AG09319 (cell line): ENCODE measurements at regions not wholly inside any gene's neighbourhood (a gene's known extent, or its start where the extent isn't known, plus 50 kb on each side); places are given as distances from the start of the nearest gene placed in this dataset.

Experiments used
- DNase-seq: peaks from one replicate; pipeline ENCODE4 v3.0.0-alpha.2; 2010; ENCODE audit warnings: low read depth; ENCODE audit errors: extremely low read depth
- TF ChIP-seq, protein P1 (sequence below): IDR thresholded peaks from 2 replicates; pipeline ENCODE4 v1.5.1; 2011; ENCODE audit warnings: low read depth, mild to moderate bottlenecking, inconsistent platforms, low read length, moderate library complexity

DNA sequence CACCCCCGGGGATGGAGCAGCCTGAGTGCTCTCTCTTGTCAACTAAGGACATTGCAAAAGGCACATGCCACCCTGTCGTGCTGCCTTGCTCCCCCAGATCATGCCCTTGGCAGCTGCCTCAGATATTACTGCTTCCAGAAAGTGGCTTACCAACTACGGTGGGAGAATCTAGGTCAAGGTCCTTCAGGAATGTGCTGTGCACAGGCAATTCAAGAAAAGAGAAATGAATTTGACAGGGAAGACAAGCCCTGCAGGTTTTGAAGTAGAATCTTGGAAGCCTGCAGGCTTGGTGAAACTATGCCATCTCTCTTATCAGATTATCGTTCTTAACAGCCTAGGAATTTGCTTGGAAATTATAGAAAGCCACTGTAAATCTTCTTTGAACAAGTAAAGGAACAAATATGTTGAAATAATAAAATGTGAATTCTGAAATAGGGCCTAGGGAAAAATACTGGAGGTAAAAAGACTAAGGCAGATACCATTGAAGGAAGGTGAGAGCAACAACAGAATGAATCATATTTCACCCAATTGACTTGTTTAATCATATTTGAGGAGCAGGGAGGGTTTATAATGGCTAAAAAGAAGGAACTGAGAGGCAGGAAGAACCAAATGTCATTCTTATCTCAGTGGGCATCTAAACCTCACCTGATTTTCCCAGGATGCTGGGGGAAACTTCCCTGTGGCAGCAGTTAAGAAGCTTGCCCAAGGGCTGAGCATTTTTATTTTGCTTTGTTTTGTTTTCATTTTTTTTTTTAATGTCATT lies 94.0 kb upstream of the GLS start:
- no peak for DNase-seq
- TF ChIP-seq, protein P1, sequence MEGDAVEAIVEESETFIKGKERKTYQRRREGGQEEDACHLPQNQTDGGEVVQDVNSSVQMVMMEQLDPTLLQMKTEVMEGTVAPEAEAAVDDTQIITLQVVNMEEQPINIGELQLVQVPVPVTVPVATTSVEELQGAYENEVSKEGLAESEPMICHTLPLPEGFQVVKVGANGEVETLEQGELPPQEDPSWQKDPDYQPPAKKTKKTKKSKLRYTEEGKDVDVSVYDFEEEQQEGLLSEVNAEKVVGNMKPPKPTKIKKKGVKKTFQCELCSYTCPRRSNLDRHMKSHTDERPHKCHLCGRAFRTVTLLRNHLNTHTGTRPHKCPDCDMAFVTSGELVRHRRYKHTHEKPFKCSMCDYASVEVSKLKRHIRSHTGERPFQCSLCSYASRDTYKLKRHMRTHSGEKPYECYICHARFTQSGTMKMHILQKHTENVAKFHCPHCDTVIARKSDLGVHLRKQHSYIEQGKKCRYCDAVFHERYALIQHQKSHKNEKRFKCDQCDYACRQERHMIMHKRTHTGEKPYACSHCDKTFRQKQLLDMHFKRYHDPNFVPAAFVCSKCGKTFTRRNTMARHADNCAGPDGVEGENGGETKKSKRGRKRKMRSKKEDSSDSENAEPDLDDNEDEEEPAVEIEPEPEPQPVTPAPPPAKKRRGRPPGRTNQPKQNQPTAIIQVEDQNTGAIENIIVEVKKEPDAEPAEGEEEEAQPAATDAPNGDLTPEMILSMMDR = no peak

DNA sequence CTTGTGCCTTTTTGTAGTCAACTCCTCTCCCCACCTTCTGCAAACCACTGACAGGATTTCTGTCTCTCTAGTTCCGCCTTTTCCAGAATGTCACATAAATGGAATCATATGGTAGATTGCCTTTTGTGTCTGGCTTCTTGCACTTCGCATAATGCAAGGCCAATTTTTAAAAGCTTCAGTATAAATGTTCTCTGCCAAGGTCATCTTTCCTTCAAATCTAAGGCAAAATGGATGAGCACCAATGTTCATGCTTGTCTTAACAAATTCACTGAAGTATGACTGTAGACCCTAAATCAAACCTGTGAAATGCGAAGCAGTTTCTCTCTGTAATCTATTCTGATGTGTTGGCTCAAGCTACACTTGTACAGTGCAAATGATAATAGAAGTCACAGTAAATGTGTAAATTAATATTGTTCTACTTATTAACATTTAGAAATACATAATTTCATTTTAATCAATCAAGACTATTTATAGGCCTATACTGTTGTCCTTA lies 92.8 kb upstream of the GLS start:
- TF ChIP-seq, protein P1 = no peak
- no peak for DNase-seq

DNA sequence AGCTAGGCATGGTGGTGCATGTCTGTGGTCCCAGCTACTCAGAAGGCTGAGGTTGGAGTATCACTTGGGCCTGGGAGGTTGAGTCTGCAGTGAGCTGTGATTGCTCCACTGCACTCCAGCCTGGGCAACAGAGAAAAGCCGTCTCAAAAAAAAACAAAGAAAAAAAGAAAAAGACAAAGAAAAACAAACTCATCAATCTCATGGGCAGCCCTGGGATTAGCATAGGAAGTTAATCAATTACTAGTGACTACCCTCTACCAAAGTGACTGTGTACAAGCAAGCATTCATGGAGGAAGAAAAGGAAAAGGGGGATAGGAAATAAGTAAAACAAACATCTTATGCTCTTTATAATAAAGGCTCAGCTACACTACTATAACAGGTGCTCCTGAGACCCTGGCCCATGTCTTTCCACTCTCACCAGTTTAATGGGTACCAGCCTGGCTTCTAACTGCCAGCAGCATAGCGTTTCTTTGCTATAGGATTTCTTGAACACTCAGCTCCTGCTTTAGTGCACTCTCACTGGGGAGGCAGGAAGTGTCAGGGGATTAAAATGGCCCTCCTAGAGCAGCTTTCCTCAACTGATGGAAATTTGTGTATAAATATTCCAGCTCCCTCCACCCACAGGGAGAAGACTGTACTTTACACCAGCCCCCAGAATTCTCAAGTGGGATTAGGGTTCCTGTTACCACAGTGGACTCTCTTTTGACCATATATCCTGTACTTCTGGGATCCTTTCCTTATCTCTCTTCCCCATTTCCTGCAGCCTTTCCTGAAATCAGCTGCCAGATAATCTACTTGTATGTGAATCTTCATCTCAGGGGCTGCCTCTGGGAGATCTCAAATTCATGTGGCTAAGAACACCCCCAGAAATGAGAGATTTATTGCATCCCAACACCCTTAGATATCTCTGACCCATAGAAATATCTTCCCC lies 91.3 kb upstream of the GLS start:
- no peak for DNase-seq

DNA sequence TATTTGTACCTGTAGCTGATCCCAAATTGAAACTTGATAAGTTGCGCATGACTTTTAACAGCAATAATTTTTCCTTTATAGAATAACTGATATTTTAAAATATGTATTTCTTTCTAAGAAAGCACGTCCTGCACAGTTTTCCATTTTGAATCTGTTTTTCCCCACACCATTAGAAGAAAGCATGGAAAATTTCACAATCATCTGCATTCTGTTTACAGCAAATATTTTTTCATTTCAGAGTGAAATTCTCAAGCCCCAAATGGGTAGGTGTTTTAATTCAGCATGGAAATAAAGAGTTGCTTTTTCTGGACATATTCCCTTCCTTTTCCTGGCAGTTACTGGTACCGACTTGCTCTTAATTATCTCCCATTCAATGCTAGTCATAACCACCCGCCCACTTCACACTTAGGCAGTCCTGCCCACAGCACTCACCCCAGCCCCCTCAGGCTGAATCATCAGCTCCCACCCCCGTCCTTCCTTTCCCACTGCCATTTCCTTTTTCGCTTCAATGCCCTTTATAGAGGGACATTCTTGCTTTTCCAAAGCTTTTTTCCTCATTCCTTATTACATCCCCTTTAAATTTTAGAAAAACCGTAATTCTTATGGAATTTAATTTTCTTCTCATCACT lies 89.2 kb upstream of the GLS start:
- no peak for DNase-seq
- TF ChIP-seq, protein P1 = no peak

More for the DNA sequence above, 91.3 kb upstream of the GLS start:
- TF ChIP-seq, protein P1 = no peak

DNA sequence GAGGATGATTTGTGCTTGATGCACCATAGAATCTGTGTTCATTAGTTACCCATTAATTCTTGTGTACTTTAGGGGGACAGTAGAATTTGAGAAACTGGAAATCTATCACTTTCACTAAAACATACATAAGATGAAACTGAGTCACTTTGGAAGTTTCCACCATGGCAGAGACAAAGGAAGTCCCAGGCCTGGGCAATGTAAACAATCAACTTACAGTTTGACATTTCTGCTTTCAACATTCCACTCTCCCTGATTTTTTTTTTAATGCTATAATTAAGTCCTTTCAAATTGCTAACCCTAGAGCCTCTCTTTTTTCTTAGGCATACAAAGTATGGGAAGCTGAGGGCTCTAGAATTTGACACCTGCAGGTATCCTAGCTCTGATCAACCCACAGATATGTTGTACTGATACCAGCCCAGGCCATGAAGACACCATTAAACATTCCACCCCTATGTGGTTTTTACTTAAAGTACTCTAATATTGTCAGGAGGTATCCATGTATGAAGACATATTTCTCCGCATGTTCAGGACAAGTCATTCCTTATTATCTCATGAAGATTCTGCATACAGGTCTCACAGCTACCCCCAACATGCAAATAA lies 88.5 kb upstream of the GLS start:
- no peak for DNase-seq
- TF ChIP-seq, protein P1 = no peak

DNA sequence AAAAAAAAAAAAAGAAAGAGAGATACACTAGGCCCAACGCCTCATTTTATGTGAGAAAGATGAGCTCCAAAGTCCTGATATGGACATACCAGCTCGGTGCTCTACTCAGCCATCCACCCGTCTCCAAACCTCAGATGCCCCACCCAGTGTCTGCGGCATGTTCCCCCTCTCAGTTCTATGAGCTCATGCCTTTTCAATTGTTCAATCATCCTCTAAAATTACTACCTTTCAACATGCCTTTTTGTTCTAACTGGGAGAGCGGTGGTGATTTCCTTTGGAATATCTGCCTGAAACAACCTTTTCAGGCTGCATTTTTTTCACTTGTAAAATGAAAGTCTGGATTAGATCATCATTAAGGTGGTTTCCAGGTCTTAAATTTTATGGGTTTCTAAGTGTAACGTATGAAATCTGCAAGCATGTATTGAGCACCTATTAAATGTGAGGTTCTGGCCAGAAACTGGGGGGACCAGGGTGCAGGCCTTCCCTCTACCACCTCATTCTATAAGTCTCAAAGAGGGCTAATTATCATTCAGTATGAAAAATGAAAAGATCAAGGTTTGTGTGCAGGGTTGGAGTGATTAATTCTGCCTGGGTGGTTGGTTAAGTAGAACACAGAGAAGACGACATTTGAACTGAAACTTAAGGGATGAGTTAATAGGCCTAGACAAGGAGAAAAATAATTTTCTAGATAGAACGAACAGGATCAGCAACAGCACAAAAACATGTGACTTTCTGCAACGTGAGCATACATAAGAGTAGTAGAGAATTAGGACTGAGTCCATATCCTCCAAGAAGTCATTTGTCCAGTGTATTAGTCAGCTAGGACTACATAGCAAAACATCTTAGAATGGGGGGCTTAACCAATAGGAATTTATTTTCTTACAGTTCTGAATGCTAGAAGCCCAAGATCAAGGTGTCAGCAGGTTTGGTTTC lies 87.4 kb upstream of the GLS start:
- DNase-seq = no peak

More for the DNA sequence above, 87.4 kb upstream of the GLS start:
- TF ChIP-seq, protein P1 = no peak
